SK-N-MC (cell line): ENCODE measurements at regions not wholly inside any gene's neighbourhood (a gene's known extent, or its start where the extent isn't known, plus 50 kb on each side); places are given as distances from the start of the nearest gene placed in this dataset.

Experiments
- DNase-seq: peaks from one replicate; pipeline ENCODE4 v3.0.0-alpha.2; 2011; ENCODE audit warnings: low read depth, low spot score
- H3K27ac ChIP-seq: fragments of 200-600 bp; sonication (generic); 2 replicates; pipeline ENCODE4 v1.5.1; 2016; ENCODE audit warnings: mixed run types
- H3K36me3 ChIP-seq: fragments of 200-600 bp; sonication (generic); 2 replicates; pipeline ENCODE4 v1.6.1; 2017; ENCODE audit warnings: antibody characterized with exemption, low read length, mixed read lengths; ENCODE audit not compliant: insufficient read depth
- H3K4me3 ChIP-seq: fragments of 200-600 bp; sonication (generic); 2 replicates; pipeline ENCODE4 v1.5.1; 2016
- H3K9ac ChIP-seq: fragments of 200-600 bp; sonication (generic); 2 replicates; pipeline ENCODE4 v1.8.0; 2017; ENCODE audit warnings: mixed run types, mixed read lengths; ENCODE audit not compliant: insufficient read length
- H3K9me3 ChIP-seq: fragments of 200-600 bp; sonication (generic); 2 replicates; pipeline ENCODE4 v1.6.1; 2017; ENCODE audit warnings: low read depth, mild to moderate bottlenecking, antibody characterized with exemption, low read length, moderate library complexity, mixed read lengths
- EZH2 ChIP-seq: fragments of 200-600 bp; sonication (generic); IDR thresholded peaks from one replicate; pipeline ENCODE4 v1.6.1; 2017; ENCODE audit warnings: antibody characterized with exemption
- FOXP2 ChIP-seq: optimal IDR thresholded peaks from 2 replicates; pipeline ENCODE3; 2011; ENCODE audit warnings: mild to moderate bottlenecking, moderate library complexity; ENCODE audit not compliant: insufficient read depth; ENCODE audit errors: extremely low read length, control extremely low read depth
- POLR2AphosphoS5 ChIP-seq: IDR thresholded peaks from 2 replicates; pipeline ENCODE4 v1.6.1; 2012; ENCODE audit warnings: mild to moderate bottlenecking, low read depth, low read length, borderline replicate concordance

- DNase-seq: no peak
- H3K9ac ChIP-seq: no peak overlapping the region
- H3K9me3 ChIP-seq: no peaks in the 10 kb centered on the region
- H3K27ac ChIP-seq: no peak overlapping the region
- no peaks in the 10 kb centered on the region for H3K36me3 ChIP-seq
- no peak for TF ChIP-seq EZH2
- no peak for TF ChIP-seq FOXP2
- TF ChIP-seq POLR2AphosphoS5: no peak
- no peak overlapping the region for H3K4me3 ChIP-seq
These were observed 1087.5 kb downstream of the KCNT2 start for GRCh38 chr1:195520757-195521156.

GRCh38 chr1:195516036-195516435 is 1092.2 kb downstream of the KCNT2 start:
- H3K27ac ChIP-seq: no peak overlapping the region
- 0 out of 2 replicates have a peak, but pooled peaks cover 2% of the 10 kb centered on the region for H3K9me3 ChIP-seq
- DNase-seq: no peak
- TF ChIP-seq EZH2 (no peak), POLR2AphosphoS5 (no peak), FOXP2 (no peak)
- no peaks in the 10 kb centered on the region for H3K36me3 ChIP-seq
- no peak overlapping the region for H3K9ac ChIP-seq
- H3K4me3 ChIP-seq: no peak overlapping the region

GRCh38 chr1:195511501-195511900 is 1096.7 kb downstream of the KCNT2 start:
- Histone ChIP-seq H3K4me3 (no peak overlapping the region), H3K36me3 (no peaks in the 10 kb centered on the region; the same call in 1 of the 2 replicates), H3K9me3 (0 out of 2 replicates have a peak, but pooled peaks cover 2% of the 10 kb centered on the region), H3K27ac (no peak overlapping the region), H3K9ac (no peak overlapping the region)
- TF ChIP-seq FOXP2 (no peak), POLR2AphosphoS5 (no peak), EZH2 (no peak)
- DNase-seq: no peak

GRCh38 chr1:195501118-195501517 is 1107.1 kb downstream of the KCNT2 start:
- no peak for DNase-seq
- Histone ChIP-seq H3K27ac (no peak overlapping the region), H3K36me3 (no peaks in the 10 kb centered on the region), H3K9ac (no peak overlapping the region), H3K4me3 (no peak overlapping the region), H3K9me3 (no peaks in the 10 kb centered on the region)
- TF ChIP-seq FOXP2 (no peak), EZH2 (no peak)

- H3K36me3 ChIP-seq: no peaks in the 10 kb centered on the region
- DNase-seq: no peak
- TF ChIP-seq FOXP2: no peak
- no peak for TF ChIP-seq EZH2
- TF ChIP-seq POLR2AphosphoS5: no peak
These were observed 1112.3 kb downstream of the KCNT2 start for GRCh38 chr1:195495720-195496635.

GRCh38 chr1:195482137-195482536 is 1126.1 kb downstream of the KCNT2 start:
- Histone ChIP-seq H3K27ac (no peak overlapping the region), H3K4me3 (no peak overlapping the region), H3K9ac (no peak overlapping the region), H3K9me3 (no peaks in the 10 kb centered on the region), H3K36me3 (no peaks in the 10 kb centered on the region)
- TF ChIP-seq POLR2AphosphoS5 (no peak), EZH2 (no peak), FOXP2 (no peak)
- DNase-seq: no peak

More at GRCh38 chr1:195495720-195496635, 1112.3 kb downstream of the KCNT2 start:
- Histone ChIP-seq H3K27ac (no peak overlapping the region), H3K9ac (no peak overlapping the region), H3K9me3 (no peaks in the 10 kb centered on the region), H3K4me3 (no peak overlapping the region)

- DNase-seq: no peak
- no peak overlapping the region for H3K27ac ChIP-seq
- H3K36me3 ChIP-seq: no peaks in the 10 kb centered on the region
- TF ChIP-seq POLR2AphosphoS5: no peak
- no peak for TF ChIP-seq EZH2
- no peak for TF ChIP-seq FOXP2
- H3K9me3 ChIP-seq: no peaks in the 10 kb centered on the region
- H3K4me3 ChIP-seq: no peak overlapping the region
- H3K9ac ChIP-seq: no peak overlapping the region
These were observed 1126.9 kb downstream of the KCNT2 start for GRCh38 chr1:195481293-195481692.

- Histone ChIP-seq H3K9ac (no peak overlapping the region), H3K36me3 (no peaks in the 10 kb centered on the region), H3K27ac (no peak overlapping the region), H3K4me3 (no peak overlapping the region), H3K9me3 (no peaks in the 10 kb centered on the region)
- DNase-seq: no peak
- TF ChIP-seq POLR2AphosphoS5 (no peak), FOXP2 (no peak), EZH2 (no peak)
These were observed 1132.7 kb downstream of the KCNT2 start for GRCh38 chr1:195475568-195475967.
